WTC11 (cell line): ENCODE measurements at regions not wholly inside any gene's neighbourhood (a gene's known extent, or its start where the extent isn't known, plus 50 kb on each side); places are given as distances from the start of the nearest gene placed in this dataset.

Experiments
- FOXJ3 ChIP-seq: sonication (generic); formaldehyde crosslinking; IDR thresholded peaks from 2 replicates; pipeline ENCODE4 v1.9.0; 2021; ENCODE audit warnings: missing genetic modification reagents, mild to moderate bottlenecking, borderline replicate concordance
- SP1 ChIP-seq: sonication (generic); formaldehyde crosslinking; conservative IDR thresholded peaks from 2 replicates; pipeline ENCODE4 v1.8.1; 2022; ENCODE audit warnings: missing genetic modification reagents
- TEAD1 ChIP-seq: sonication (generic); formaldehyde crosslinking; IDR thresholded peaks from 2 replicates; pipeline ENCODE4 v1.8.0; 2022; ENCODE audit warnings: mild to moderate bottlenecking, missing genetic modification reagents
- TEAD4 ChIP-seq: sonication (generic); formaldehyde crosslinking; IDR thresholded peaks from 2 replicates; pipeline ENCODE4 v1.8.0; 2022; ENCODE audit warnings: mild to moderate bottlenecking, missing genetic modification reagents
- ZBTB21 ChIP-seq: sonication (generic); formaldehyde crosslinking; IDR thresholded peaks from 2 replicates; pipeline ENCODE4 v1.8.1; 2023; ENCODE audit warnings: mild to moderate bottlenecking, missing genetic modification reagents, borderline replicate concordance
- TF ChIP-seq, protein P1 (sequence below): fragments of 200-600 bp; IDR thresholded peaks from 2 replicates; pipeline ENCODE4 v1.8.0; 2022; ENCODE audit warnings: antibody characterized with exemption
- TF ChIP-seq, protein P2 (sequence below): sonication (generic); formaldehyde crosslinking; IDR thresholded peaks from 2 replicates; pipeline ENCODE4 v1.8.1; 2022; ENCODE audit warnings: low read depth, missing genetic modification reagents, borderline replicate concordance
- TF ChIP-seq, protein P3 (sequence below): fragments of 250-450 bp; sonication (Bioruptor Pico); conservative IDR thresholded peaks from 2 replicates; pipeline ENCODE4 v1.9.0; 2021; ENCODE audit warnings: mild to moderate bottlenecking
- TF ChIP-seq, protein P4 (sequence below): sonication (generic); formaldehyde crosslinking; IDR thresholded peaks from 2 replicates; pipeline ENCODE4 v1.8.1; 2022; ENCODE audit warnings: mild to moderate bottlenecking, missing genetic modification reagents, moderate library complexity, borderline replicate concordance

DNA sequence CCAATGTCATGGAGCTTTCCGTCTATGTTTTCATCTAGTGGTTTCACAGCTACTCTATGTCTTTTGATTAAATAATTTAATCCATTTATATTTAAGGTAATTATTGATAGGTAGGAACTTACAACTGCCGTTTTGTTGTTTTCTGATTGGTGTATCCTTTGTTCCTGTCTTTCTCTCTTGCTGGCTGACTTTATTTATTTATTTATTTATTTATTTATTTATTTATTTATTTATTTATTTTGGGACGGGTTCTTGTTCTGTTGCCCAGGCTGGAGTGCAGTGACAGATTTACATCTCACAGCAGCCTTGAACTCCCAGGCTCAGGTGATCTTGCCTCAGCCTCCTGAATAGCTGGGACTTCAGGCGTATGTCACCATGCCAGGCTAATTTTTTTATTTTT is 299.2 kb upstream of the COL8A1 start:
- TF ChIP-seq TEAD1 (CRISPR knock-in tag): no peak
- TF ChIP-seq, protein P1, sequence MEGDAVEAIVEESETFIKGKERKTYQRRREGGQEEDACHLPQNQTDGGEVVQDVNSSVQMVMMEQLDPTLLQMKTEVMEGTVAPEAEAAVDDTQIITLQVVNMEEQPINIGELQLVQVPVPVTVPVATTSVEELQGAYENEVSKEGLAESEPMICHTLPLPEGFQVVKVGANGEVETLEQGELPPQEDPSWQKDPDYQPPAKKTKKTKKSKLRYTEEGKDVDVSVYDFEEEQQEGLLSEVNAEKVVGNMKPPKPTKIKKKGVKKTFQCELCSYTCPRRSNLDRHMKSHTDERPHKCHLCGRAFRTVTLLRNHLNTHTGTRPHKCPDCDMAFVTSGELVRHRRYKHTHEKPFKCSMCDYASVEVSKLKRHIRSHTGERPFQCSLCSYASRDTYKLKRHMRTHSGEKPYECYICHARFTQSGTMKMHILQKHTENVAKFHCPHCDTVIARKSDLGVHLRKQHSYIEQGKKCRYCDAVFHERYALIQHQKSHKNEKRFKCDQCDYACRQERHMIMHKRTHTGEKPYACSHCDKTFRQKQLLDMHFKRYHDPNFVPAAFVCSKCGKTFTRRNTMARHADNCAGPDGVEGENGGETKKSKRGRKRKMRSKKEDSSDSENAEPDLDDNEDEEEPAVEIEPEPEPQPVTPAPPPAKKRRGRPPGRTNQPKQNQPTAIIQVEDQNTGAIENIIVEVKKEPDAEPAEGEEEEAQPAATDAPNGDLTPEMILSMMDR: no peak
- TF ChIP-seq ZBTB21 (CRISPR knock-in tag): no peak
- no peak for TF ChIP-seq SP1
- TF ChIP-seq, protein P2, sequence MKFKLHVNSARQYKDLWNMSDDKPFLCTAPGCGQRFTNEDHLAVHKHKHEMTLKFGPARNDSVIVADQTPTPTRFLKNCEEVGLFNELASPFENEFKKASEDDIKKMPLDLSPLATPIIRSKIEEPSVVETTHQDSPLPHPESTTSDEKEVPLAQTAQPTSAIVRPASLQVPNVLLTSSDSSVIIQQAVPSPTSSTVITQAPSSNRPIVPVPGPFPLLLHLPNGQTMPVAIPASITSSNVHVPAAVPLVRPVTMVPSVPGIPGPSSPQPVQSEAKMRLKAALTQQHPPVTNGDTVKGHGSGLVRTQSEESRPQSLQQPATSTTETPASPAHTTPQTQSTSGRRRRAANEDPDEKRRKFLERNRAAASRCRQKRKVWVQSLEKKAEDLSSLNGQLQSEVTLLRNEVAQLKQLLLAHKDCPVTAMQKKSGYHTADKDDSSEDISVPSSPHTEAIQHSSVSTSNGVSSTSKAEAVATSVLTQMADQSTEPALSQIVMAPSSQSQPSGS: no peak
- TF ChIP-seq, protein P3, sequence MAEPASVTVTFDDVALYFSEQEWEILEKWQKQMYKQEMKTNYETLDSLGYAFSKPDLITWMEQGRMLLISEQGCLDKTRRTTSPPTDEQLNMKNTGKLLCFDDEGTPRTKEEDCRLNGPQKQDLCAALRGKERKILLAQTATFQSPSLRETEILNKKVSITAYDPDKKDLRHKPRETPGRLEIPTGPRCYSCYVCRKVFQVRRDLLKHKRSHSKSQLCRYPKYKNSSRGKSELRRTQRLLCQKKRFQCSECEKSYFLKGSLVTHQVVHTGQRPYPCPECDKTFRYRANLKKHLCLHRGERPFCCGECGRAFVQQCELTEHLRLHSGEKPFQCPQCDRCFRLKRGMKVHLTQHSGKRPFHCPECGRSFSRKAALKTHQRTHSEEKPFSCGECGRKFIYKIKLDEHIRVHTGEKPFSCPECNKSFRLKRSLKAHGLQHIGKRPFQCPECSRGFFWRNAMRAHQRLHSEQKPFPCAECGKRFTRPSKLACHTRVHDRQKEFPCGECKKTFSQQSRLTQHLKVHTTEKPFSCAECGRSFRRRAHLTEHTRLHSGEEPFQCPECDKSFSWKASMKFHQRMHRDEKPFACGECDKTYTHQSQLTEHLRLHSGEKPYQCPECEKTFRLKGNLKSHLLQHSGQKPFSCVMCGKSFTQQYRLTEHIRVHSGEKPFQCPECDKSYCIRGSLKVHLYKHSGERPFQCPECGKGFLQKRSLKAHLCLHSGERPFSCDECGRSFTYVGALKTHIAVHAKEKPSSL: no peak
- no peak for TF ChIP-seq TEAD4
- no peak for TF ChIP-seq FOXJ3 (CRISPR knock-in tag)
- TF ChIP-seq, protein P4, sequence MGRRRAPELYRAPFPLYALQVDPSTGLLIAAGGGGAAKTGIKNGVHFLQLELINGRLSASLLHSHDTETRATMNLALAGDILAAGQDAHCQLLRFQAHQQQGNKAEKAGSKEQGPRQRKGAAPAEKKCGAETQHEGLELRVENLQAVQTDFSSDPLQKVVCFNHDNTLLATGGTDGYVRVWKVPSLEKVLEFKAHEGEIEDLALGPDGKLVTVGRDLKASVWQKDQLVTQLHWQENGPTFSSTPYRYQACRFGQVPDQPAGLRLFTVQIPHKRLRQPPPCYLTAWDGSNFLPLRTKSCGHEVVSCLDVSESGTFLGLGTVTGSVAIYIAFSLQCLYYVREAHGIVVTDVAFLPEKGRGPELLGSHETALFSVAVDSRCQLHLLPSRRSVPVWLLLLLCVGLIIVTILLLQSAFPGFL (CRISPR knock-in tag): no peak
